ENCODE measurements at regions not wholly inside any gene's neighbourhood (a gene's known extent, or its start where the extent isn't known, plus 50 kb on each side); places are given as distances from the start of the nearest gene placed in this dataset.
"Not testable (repeated sequence)": the region's sequence is repeated elsewhere in the genome, so short reads cannot be mapped to it uniquely, and the experiment has no call there.

GRCh38 chr12:85626001-85626783 is 210.0 kb downstream of the RASSF9 start:
- CTCF ChIA-PET: no interaction called here
- POLR2A ChIA-PET: no interaction called here
- TF ChIP-seq CTBP1 (IDR thresholded peaks at IDR 0.05; ENCODE audit: borderline replicate concordance) (no peak), FOXK2 (IDR thresholded peaks at IDR 0.05) (no peak), ELF4 (IDR thresholded peaks at IDR 0.05) (no peak), ARNT (IDR thresholded peaks at IDR 0.05) (no peak), PKNOX1 (IDR thresholded peaks at IDR 0.05) (no peak), ZNF384 (IDR thresholded peaks at IDR 0.05) (no peak)
- DNase-seq (ENCODE audit: extremely low spot score): no peak

- ChIA-PET CTCF (no interaction called here), POLR2A (no interaction called here)
- TF ChIP-seq PKNOX1 (IDR thresholded peaks at IDR 0.05): no peak
Observed at GRCh38 chr12:85626784-85627171, 209.4 kb downstream of the RASSF9 start.

GRCh38 chr12:85627584-85627983 is 208.6 kb downstream of the RASSF9 start:
- ChIA-PET CTCF (no interaction called here), POLR2A (no interaction called here)
- DNase-seq (ENCODE audit: extremely low spot score): no peak
- TF ChIP-seq SP1 (IDR thresholded peaks at IDR 0.05) (no peak), TARDBP (IDR thresholded peaks at IDR 0.05) (no peak), HDGF (IDR thresholded peaks at IDR 0.05; ENCODE audit: borderline replicate concordance) (no peak)

More at GRCh38 chr12:85626784-85627171, 209.4 kb downstream of the RASSF9 start:
- DNase-seq (ENCODE audit: extremely low spot score): no peak

- DNase-seq (ENCODE audit: extremely low spot score); CTCF ChIA-PET; POLR2A ChIA-PET: not testable (repeated sequence)
Observed at GRCh38 chr12:85628562-85628961, 207.6 kb downstream of the RASSF9 start.

- TF ChIP-seq ELF4 (IDR thresholded peaks at IDR 0.05) (no peak), SUZ12 (IDR thresholded peaks at IDR 0.05) (no peak), CTBP1 (IDR thresholded peaks at IDR 0.05; ENCODE audit: borderline replicate concordance) (no peak), FOXM1 (IDR thresholded peaks at IDR 0.05; ENCODE audit: borderline replicate concordance) (no peak), ZNF384 (IDR thresholded peaks at IDR 0.05) (no peak), NFRKB (IDR thresholded peaks at IDR 0.05) (no peak), HDGF (IDR thresholded peaks at IDR 0.05; ENCODE audit: borderline replicate concordance) (no peak), ARNT (IDR thresholded peaks at IDR 0.05) (no peak)
- ChIA-PET CTCF (interaction anchor here (0.7 kb wide), 3 partner anchors 127 to 424 kb away, joined by 5 to 7 read pairs (median 6); no protein-coding TSS in a partner anchor), POLR2A (no interaction called here)
- no peak for DNase-seq (ENCODE audit: extremely low spot score)
Observed at GRCh38 chr12:85630851-85631250, 205.4 kb downstream of the RASSF9 start.

- DNase-seq (ENCODE audit: extremely low spot score): no peak
- CTCF ChIA-PET: no interaction called here
- TF ChIP-seq CTBP1 (IDR thresholded peaks at IDR 0.05; ENCODE audit: borderline replicate concordance) (no peak), PKNOX1 (IDR thresholded peaks at IDR 0.05) (no peak), HDGF (IDR thresholded peaks at IDR 0.05; ENCODE audit: borderline replicate concordance) (no peak), ZNF384 (IDR thresholded peaks at IDR 0.05) (no peak), LEF1 (IDR thresholded peaks at IDR 0.05; ENCODE audit: borderline replicate concordance) (no peak), SUZ12 (IDR thresholded peaks at IDR 0.05) (no peak), SP1 (IDR thresholded peaks at IDR 0.05) (no peak), L3MBTL2 (conservative IDR thresholded peaks at IDR 0.05) (no peak), NFRKB (IDR thresholded peaks at IDR 0.05) (no peak), ELF4 (IDR thresholded peaks at IDR 0.05) (no peak), FOXA1 (IDR thresholded peaks at IDR 0.05) (no peak), BHLHE40 (IDR thresholded peaks at IDR 0.05; ENCODE audit: borderline replicate concordance) (no peak), TARDBP (IDR thresholded peaks at IDR 0.05) (no peak), FOXM1 (IDR thresholded peaks at IDR 0.05; ENCODE audit: borderline replicate concordance) (no peak), ARNT (IDR thresholded peaks at IDR 0.05) (no peak)
- POLR2A ChIA-PET: no interaction called here
Observed at GRCh38 chr12:85632390-85632789, 203.8 kb downstream of the RASSF9 start.

- ChIA-PET CTCF (no interaction called here), POLR2A (no interaction called here)
- no peak for DNase-seq (ENCODE audit: extremely low spot score)
- no peak for TF ChIP-seq BHLHE40 (IDR thresholded peaks at IDR 0.05; ENCODE audit: borderline replicate concordance)
- TF ChIP-seq CTBP1 (IDR thresholded peaks at IDR 0.05; ENCODE audit: borderline replicate concordance): no peak
- no peak for TF ChIP-seq L3MBTL2 (conservative IDR thresholded peaks at IDR 0.05)
- TF ChIP-seq LEF1 (IDR thresholded peaks at IDR 0.05; ENCODE audit: borderline replicate concordance): no peak
- no peak for TF ChIP-seq FOXA1 (IDR thresholded peaks at IDR 0.05)
- no peak for TF ChIP-seq FOXK2 (IDR thresholded peaks at IDR 0.05)
- TF ChIP-seq SUZ12 (IDR thresholded peaks at IDR 0.05): no peak
- no peak for TF ChIP-seq FOXM1 (IDR thresholded peaks at IDR 0.05; ENCODE audit: borderline replicate concordance)
- no peak for TF ChIP-seq NFRKB (IDR thresholded peaks at IDR 0.05)
- TF ChIP-seq PKNOX1 (IDR thresholded peaks at IDR 0.05): no peak
- no peak for TF ChIP-seq ELF4 (IDR thresholded peaks at IDR 0.05)
- no peak for TF ChIP-seq ARNT (IDR thresholded peaks at IDR 0.05)
- no peak for TF ChIP-seq TARDBP (IDR thresholded peaks at IDR 0.05)
- TF ChIP-seq ZNF384 (IDR thresholded peaks at IDR 0.05): no peak
- no peak for TF ChIP-seq HDGF (IDR thresholded peaks at IDR 0.05; ENCODE audit: borderline replicate concordance)
- no peak for TF ChIP-seq SP1 (IDR thresholded peaks at IDR 0.05)
Observed at GRCh38 chr12:85633491-85633890, 202.7 kb downstream of the RASSF9 start.
